Gastroesophageal sphincter (tissue), 3 donors: ENCODE measurements at regions not wholly inside any gene's neighbourhood (a gene's known extent, or its start where the extent isn't known, plus 50 kb on each side); places are given as distances from the start of the nearest gene placed in this dataset.

Source experiments
- CTCF ChIP-seq, 4 experiments: fragments of 200-600 bp in 2 of 4; fragments of 450-650 bp in 2 of 4; sonication (generic) in 1 of 4; IDR thresholded peaks; one replicate each; pipeline ENCODE4 v1.5.1; 2017 to 2019; ENCODE audit warnings: antibody characterized with exemption in 4 of 4, mild to moderate bottlenecking in 2 of 4, moderate library complexity in 2 of 4
- EP300 ChIP-seq: sonication (generic); formaldehyde crosslinking; IDR thresholded peaks from one replicate; pipeline ENCODE4 v1.6.1; 2017; ENCODE audit warnings: antibody characterized with exemption, mild to moderate bottlenecking
- POLR2A ChIP-seq, 2 donors: fragments of 450-650 bp; IDR thresholded peaks; one replicate each; pipeline ENCODE4 v1.6.1; 2017; ENCODE audit warnings: antibody characterized with exemption in 2 of 2, mild to moderate bottlenecking in 2 of 2, moderate library complexity in 1 of 2
- POLR2AphosphoS5 ChIP-seq: sonication (generic); formaldehyde crosslinking; IDR thresholded peaks from one replicate; pipeline ENCODE4 v1.6.1; 2017; ENCODE audit warnings: antibody characterized with exemption

GRCh38 chr1:218728898-218729565 lies 383.9 kb downstream of the TGFB2 start:
- TF ChIP-seq CTCF (IDR thresholded peaks at IDR 0.05) (no peak), EP300 (no peak), POLR2A (IDR thresholded peaks at IDR 0.05) (no peak), POLR2AphosphoS5 (no peak)
